A549 (cell line): ENCODE measurements at regions not wholly inside any gene's neighbourhood (a gene's known extent, or its start where the extent isn't known, plus 50 kb on each side); places are given as distances from the start of the nearest gene placed in this dataset.
A peak's percentile ranks its signal among the peaks of the same experiment; 100 is the strongest.

Experiments used
- ATAC-seq, 2 experiments: fragments of 200-7000 bp in 1 of 2; fragments of >200 bp in 1 of 2; cut with Nextera tagmentation in 1 of 2; cut with Tn5 transposase in 1 of 2; 3 replicates each; pipeline versions ENCODE4 v1.8.0 to v1.9.1; 2018 to 2020; ENCODE audit warnings: mild to moderate bottlenecking in 1 of 2, moderate library complexity in 1 of 2
- CTCF ChIA-PET: fragments of 300-600 bp; sonication (Branson Sonifier 250); formaldehyde crosslinking; extraction: SDS; loops from one replicate; lab custom pipeline; 2021; ENCODE audit warnings: antibody characterized with exemption, inconsistent platforms; lab: Yijun Ruan, JAX
- POLR2A ChIA-PET: fragments of 350-600 bp; formaldehyde crosslinking; extraction: SDS; loops from one replicate; lab custom pipeline; 2021; ENCODE audit warnings: antibody characterized with exemption, inconsistent platforms; lab: Yijun Ruan, JAX
- DNase-seq, 2 experiments: peaks; one replicate each; pipeline versions ENCODE4 v3.0.0 to v3.0.0-alpha.2; 2011 to 2016; ENCODE audit warnings: low read depth in 1 of 2, low spot score in 1 of 2
- FAIRE-seq: peaks from 2 replicates; lab custom pipeline; 2011; peaks lifted over from hg19 to GRCh38; lab: Jason Lieb, UNC
- H3K27ac ChIP-seq, 2 experiments: fragments of >200 bp; sonication (Bioruptor Twin); formaldehyde crosslinking; 3 replicates each; pipeline ENCODE4 v1.5.1; 2016 to 2017
- H3K4me1 ChIP-seq: fragments of >200 bp; sonication (Bioruptor Twin); formaldehyde crosslinking; 3 replicates; pipeline ENCODE4 v1.6.1; 2016
- H3K4me2 ChIP-seq: fragments of >200 bp; sonication (Bioruptor Twin); formaldehyde crosslinking; 3 replicates; pipeline ENCODE4 v1.6.1; 2016
- H3K4me3 ChIP-seq: fragments of >200 bp; sonication (Bioruptor Twin); formaldehyde crosslinking; 3 replicates; pipeline ENCODE4 v1.5.1; 2016
- H3K9me3 ChIP-seq: fragments of >200 bp; sonication (Bioruptor Twin); formaldehyde crosslinking; 3 replicates; pipeline ENCODE4 v1.6.1; 2016
- CHD2 ChIP-seq: fragments of 150-350 bp; IDR thresholded peaks from 2 replicates; pipeline ENCODE4 v1.6.1; 2014; ENCODE audit warnings: low read length; ENCODE audit not compliant: partially characterized antibody
- EHMT2 ChIP-seq: fragments of 200-600 bp; sonication (generic); IDR thresholded peaks from 2 replicates; pipeline ENCODE4 v1.6.1; 2016; ENCODE audit warnings: antibody characterized with exemption, low read depth, mild to moderate bottlenecking, moderate library complexity
- ELK1 ChIP-seq: fragments of 150-350 bp; IDR thresholded peaks from 2 replicates; pipeline ENCODE4 v1.6.1; 2014; ENCODE audit warnings: low read depth, mild to moderate bottlenecking, low read length
- FOSB ChIP-seq: fragments of 250-450 bp; sonication (Bioruptor Pico); IDR thresholded peaks from 2 replicates; pipeline ENCODE4 v1.5.0; 2020; ENCODE audit warnings: mild to moderate bottlenecking, moderate library complexity
- FOXS1 ChIP-seq: fragments of 250-450 bp; sonication (Bioruptor Pico); IDR thresholded peaks from 2 replicates; pipeline ENCODE4 v1.5.0; 2020; ENCODE audit warnings: mild to moderate bottlenecking, moderate library complexity
- GATA3 ChIP-seq: IDR thresholded peaks from 2 replicates; pipeline ENCODE4 v1.6.1; 2012; ENCODE audit warnings: borderline replicate concordance
- HDAC2 ChIP-seq: fragments of 200-600 bp; sonication (generic); IDR thresholded peaks from 2 replicates; pipeline ENCODE4 v1.6.1; 2016
- HOXA7 ChIP-seq: fragments of 250-450 bp; sonication (Bioruptor Pico); IDR thresholded peaks from 2 replicates; pipeline ENCODE4 v1.5.0; 2020; ENCODE audit warnings: mild to moderate bottlenecking, moderate library complexity
- HOXB13 ChIP-seq: fragments of 250-450 bp; sonication (Bioruptor Pico); IDR thresholded peaks from 2 replicates; pipeline ENCODE4 v1.5.0; 2020; ENCODE audit warnings: low read depth, mild to moderate bottlenecking, moderate library complexity
- HOXB5 ChIP-seq: fragments of 250-450 bp; sonication (Bioruptor Pico); IDR thresholded peaks from 2 replicates; pipeline ENCODE4 v1.5.0; 2020; ENCODE audit warnings: mild to moderate bottlenecking, moderate library complexity
- JUN ChIP-seq, 2 experiments: fragments of >200 bp; sonication (Bioruptor Twin); formaldehyde crosslinking; IDR thresholded peaks; 2 replicates in 1 of 2; 3 replicates in 1 of 2; pipeline ENCODE4 v1.6.1; 2016 to 2017
- JUNB ChIP-seq: fragments of >200 bp; sonication (Bioruptor Twin); formaldehyde crosslinking; IDR thresholded peaks from 2 replicates; pipeline ENCODE4 v1.6.1; 2016
- KDM1A ChIP-seq: fragments of 200-600 bp; sonication (generic); IDR thresholded peaks from 2 replicates; pipeline ENCODE4 v1.6.1; 2016; ENCODE audit warnings: low read depth, mild to moderate bottlenecking
- NFE2L2 ChIP-seq: fragments of 150-350 bp; conservative IDR thresholded peaks from 2 replicates; pipeline ENCODE4 v1.6.1; 2014; ENCODE audit warnings: low read length
- NR3C1 ChIP-seq: fragments of >200 bp; sonication (Bioruptor Twin); formaldehyde crosslinking; IDR thresholded peaks from 3 replicates; pipeline ENCODE4 v1.6.1; 2017
- RFX5 ChIP-seq: fragments of 450-650 bp; IDR thresholded peaks from 2 replicates; pipeline ENCODE4 v1.7.1; 2014; ENCODE audit warnings: antibody characterized with exemption, mild to moderate bottlenecking, moderate library complexity
- RNF2 ChIP-seq: fragments of 200-600 bp; sonication (generic); IDR thresholded peaks from 2 replicates; pipeline ENCODE4 v1.6.1; 2016; ENCODE audit warnings: low read depth, mild to moderate bottlenecking, antibody characterized with exemption, moderate library complexity, borderline replicate concordance
- TFCP2L1 ChIP-seq: fragments of 250-450 bp; sonication (Bioruptor Pico); IDR thresholded peaks from 2 replicates; pipeline ENCODE4 v1.5.0; 2021; ENCODE audit warnings: mild to moderate bottlenecking
- TP53 ChIP-seq: fragments of 250-450 bp; sonication (Bioruptor Pico); IDR thresholded peaks from 2 replicates; pipeline ENCODE4 v1.5.0; 2021; ENCODE audit warnings: mild to moderate bottlenecking, moderate library complexity
- USF2 ChIP-seq: fragments of 450-650 bp; IDR thresholded peaks from 2 replicates; pipeline ENCODE4 v1.6.1; 2014; ENCODE audit warnings: antibody characterized with exemption
- ZC3H11A ChIP-seq: fragments of 450-650 bp; IDR thresholded peaks from 2 replicates; pipeline ENCODE4 v1.6.1; 2014; ENCODE audit warnings: antibody characterized with exemption, mild to moderate bottlenecking
- ZFP36 ChIP-seq: fragments of 450-650 bp; IDR thresholded peaks from 2 replicates; pipeline ENCODE4 v1.6.1; 2014; ENCODE audit warnings: borderline replicate concordance; ENCODE audit not compliant: partially characterized antibody
- WGBS: methylation state at CpG from one replicate; pipeline ENCODE4 v1.1.6; 2017; ENCODE audit errors: missing lambda C conversion rate; 5-methylcytosine and 5-hydroxymethylcytosine counted together
- TF ChIP-seq, protein P1 (sequence below): fragments of 250-450 bp; sonication (Bioruptor Pico); IDR thresholded peaks from 2 replicates; pipeline ENCODE4 v1.5.0; 2020; ENCODE audit warnings: low read depth, mild to moderate bottlenecking, moderate library complexity
- TF ChIP-seq, protein P2 (sequence below): IDR thresholded peaks from 2 replicates; pipeline ENCODE4 v1.6.1; 2012; ENCODE audit warnings: low read depth, borderline replicate concordance

DNA sequence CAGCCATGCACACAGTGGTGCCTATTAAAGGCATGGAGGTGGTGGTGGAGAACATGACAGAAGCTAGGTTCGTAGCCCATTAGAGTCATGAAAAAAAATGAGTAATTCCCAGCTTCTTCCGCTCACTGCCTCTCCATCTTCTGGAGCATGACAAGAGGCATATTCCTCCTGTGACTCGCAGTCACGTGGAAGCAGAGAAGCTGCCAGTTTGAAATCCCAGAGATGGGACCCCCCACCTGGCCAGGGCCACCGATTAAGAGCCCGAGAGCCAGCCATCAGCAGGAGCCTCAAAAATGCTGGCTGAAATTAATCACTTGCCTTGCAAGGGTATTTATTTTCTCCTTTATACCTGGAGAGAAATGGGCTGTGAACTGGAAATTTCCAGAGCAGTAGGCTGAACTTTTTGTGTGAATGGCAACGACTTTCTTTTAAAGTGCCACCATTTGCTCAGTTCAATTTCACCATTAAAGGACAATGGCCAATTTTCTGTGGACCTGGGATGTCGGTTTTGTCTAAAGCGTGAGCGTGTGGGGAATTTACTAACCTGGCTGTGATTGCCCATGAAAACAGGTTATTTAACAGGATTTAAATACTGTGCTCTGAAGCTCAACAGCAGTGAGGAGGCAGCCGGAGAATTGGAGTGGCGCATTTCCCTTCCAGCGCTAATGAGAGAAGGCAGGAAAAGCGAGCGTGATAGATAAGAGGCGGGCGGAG, 189.7 kb upstream of the SDK2 start:
- peak overlapping the region in 1 of 2 experiments; percentile 55; a peak in 3 of 6 replicates for H3K27ac ChIP-seq
- whole genome bisulfite sequencing: 70% methylated on average over 17 of the region's 17 CpGs
- TF ChIP-seq USF2 (0 out of 2 replicates have a peak, but pooled peaks have one; percentile 6), FOSB (no peak), NFE2L2 (no peak)
- TF ChIP-seq, protein P1, sequence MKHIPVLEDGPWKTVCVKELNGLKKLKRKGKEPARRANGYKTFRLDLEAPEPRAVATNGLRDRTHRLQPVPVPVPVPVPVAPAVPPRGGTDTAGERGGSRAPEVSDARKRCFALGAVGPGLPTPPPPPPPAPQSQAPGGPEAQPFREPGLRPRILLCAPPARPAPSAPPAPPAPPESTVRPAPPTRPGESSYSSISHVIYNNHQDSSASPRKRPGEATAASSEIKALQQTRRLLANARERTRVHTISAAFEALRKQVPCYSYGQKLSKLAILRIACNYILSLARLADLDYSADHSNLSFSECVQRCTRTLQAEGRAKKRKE: no peak
- no peak for FAIRE-seq
- no peaks in the 10 kb centered on the region for H3K9me3 ChIP-seq
- H3K4me2 ChIP-seq: peak overlapping the region; percentile 11; the same call in 1 of the 3 replicates
- POLR2A ChIA-PET: no interaction called here
- CTCF ChIA-PET: interaction anchor here (0.6 to 2.2 kb wide), 6 partner anchors 8 to 180 kb away, joined by 3 to 9 read pairs (median 3); no protein-coding TSS in a partner anchor
- ATAC-seq: peak in 1 of 2 experiments; percentile 20; a peak in 1 of 6 replicates
- no peak overlapping the region for H3K4me3 ChIP-seq
- peak in 1 of 2 experiments; percentile 24 for DNase-seq
- H3K4me1 ChIP-seq: peaks cover 3% of the 10 kb centered on the region; the same call in 1 of the 3 replicates

GRCh38 chr17:73834684-73835343, 190.6 kb upstream of the SDK2 start:
- no peaks in the 10 kb centered on the region for H3K9me3 ChIP-seq
- POLR2A ChIA-PET: no interaction called here
- peaks cover 3% of the 10 kb centered on the region; the same call in 1 of the 3 replicates for H3K4me1 ChIP-seq
- CTCF ChIA-PET: interaction anchor here (0.8 kb wide), 1 partner anchor 36 kb away, joined by 3 read pairs; no protein-coding TSS in a partner anchor
- H3K27ac ChIP-seq: peak overlapping the region in 1 of 2 experiments; percentile 55; a peak in 1 of 6 replicates
- FAIRE-seq: no peak
- TF ChIP-seq HOXB13 (CRISPR knock-in tag): no peak
- no peak overlapping the region for H3K4me3 ChIP-seq
- H3K4me2 ChIP-seq: no peak overlapping the region
- WGBS: 78% methylated on average over 17 of the region's 17 CpGs
- DNase-seq: no peak
- ATAC-seq: no peak

DNA sequence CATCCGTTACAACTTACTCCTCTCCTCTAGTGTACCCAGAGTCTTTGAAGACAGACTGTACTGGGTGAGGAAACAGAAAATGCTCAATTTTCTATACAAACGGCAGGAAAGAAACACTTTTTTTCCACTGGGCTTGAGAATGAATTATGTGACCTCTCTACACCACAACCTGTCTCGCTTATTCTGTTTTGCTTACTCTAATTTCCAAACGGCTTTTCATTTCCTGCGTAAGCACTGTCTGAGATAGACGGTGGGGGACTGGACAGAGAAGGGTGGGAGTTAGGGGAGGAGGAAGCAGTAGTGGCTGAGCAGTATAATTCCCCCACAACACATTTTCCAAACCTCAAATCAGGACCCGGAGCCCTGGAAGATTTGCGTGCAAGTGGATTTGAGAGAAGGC, 191.4 kb upstream of the SDK2 start:
- ATAC-seq (peak in 1 of 2 experiments; percentile 18; a peak in 2 of 6 replicates), FAIRE-seq (no peak), DNase-seq (no peak)
- H3K4me1 ChIP-seq: peaks cover 4% of the 10 kb centered on the region; the same call in 2 of the 3 replicates
- CTCF ChIA-PET: interaction anchor here (0.6 to 1.5 kb wide), 4 partner anchors 10 to 341 kb away, joined by 3 read pairs; no protein-coding TSS in a partner anchor
- no peak overlapping the region; a peak in 1 of 6 replicates for H3K27ac ChIP-seq
- no peak overlapping the region for H3K4me3 ChIP-seq
- TF ChIP-seq FOXS1 (CRISPR knock-in tag): no peak
- TF ChIP-seq ZC3H11A: no peak
- TF ChIP-seq GATA3: no peak
- TF ChIP-seq ZFP36: no peak
- no peak for TF ChIP-seq TFCP2L1
- TF ChIP-seq JUNB: no peak
- TF ChIP-seq USF2: no peak
- no peak for TF ChIP-seq EHMT2
- no peak for TF ChIP-seq NR3C1
- no peak for TF ChIP-seq HDAC2
- TF ChIP-seq, all 56 proteins: peak for 0
- POLR2A ChIA-PET: no interaction called here
- no peak overlapping the region for H3K4me2 ChIP-seq
- H3K9me3 ChIP-seq: no peaks in the 10 kb centered on the region
- 72% methylated on average over 8 of the region's 8 CpGs for WGBS

- no peak for DNase-seq
- POLR2A ChIA-PET: interaction anchor here (0.5 kb wide), 1 partner anchor 41 kb away, joined by 5 read pairs; no protein-coding TSS in a partner anchor
- Histone ChIP-seq H3K27ac (peak overlapping the region in 1 of 2 experiments; percentile 49; a peak in 3 of 6 replicates), H3K4me1 (peaks cover 6% of the 10 kb centered on the region; the same call in 1 of the 3 replicates), H3K9me3 (no peaks in the 10 kb centered on the region), H3K4me3 (no peak overlapping the region), H3K4me2 (no peak overlapping the region)
- CTCF ChIA-PET: interaction anchor here (0.7 to 4.9 kb wide), 10 partner anchors 11 to 410 kb away, joined by 3 to 64 read pairs (median 3); partner anchors contain the start of gene SDK2
- ATAC-seq: no peak
- WGBS: 75% methylated on average over 4 of the region's 5 CpGs
- FAIRE-seq: no peak
- TF ChIP-seq ELK1: no peak
- TF ChIP-seq JUN (IDR thresholded peaks at IDR 0.05): no peak
- no peak for TF ChIP-seq RFX5
- TF ChIP-seq, protein P2, sequence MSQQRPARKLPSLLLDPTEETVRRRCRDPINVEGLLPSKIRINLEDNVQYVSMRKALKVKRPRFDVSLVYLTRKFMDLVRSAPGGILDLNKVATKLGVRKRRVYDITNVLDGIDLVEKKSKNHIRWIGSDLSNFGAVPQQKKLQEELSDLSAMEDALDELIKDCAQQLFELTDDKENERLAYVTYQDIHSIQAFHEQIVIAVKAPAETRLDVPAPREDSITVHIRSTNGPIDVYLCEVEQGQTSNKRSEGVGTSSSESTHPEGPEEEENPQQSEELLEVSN: no peak
- TF ChIP-seq HOXA7 (CRISPR knock-in tag): no peak
- no peak for TF ChIP-seq GATA3
- no peak for TF ChIP-seq KDM1A
- TF ChIP-seq ZC3H11A: no peak
- no peak for TF ChIP-seq NFE2L2
- TF ChIP-seq RNF2: no peak
- TF ChIP-seq HOXB5 (CRISPR knock-in tag): no peak
- TF ChIP-seq CHD2: no peak
- TF ChIP-seq TP53 (CRISPR knock-in tag): no peak
These were observed 194.6 kb upstream of the SDK2 start for GRCh38 chr17:73838815-73839214.
